NT2/D1 (cell line): ENCODE measurements at regions not wholly inside any gene's neighbourhood (a gene's known extent, or its start where the extent isn't known, plus 50 kb on each side); places are given as distances from the start of the nearest gene placed in this dataset.

ENCODE experiments used
- YY1 ChIP-seq: IDR thresholded peaks from 2 replicates; pipeline ENCODE4 v1.6.1; 2011; ENCODE audit not compliant: insufficient read length, insufficient read depth
- ZNF274 ChIP-seq: IDR thresholded peaks from 2 replicates; pipeline ENCODE4 v1.6.1; 2011; ENCODE audit warnings: mild to moderate bottlenecking, low read depth, low read length

DNA sequence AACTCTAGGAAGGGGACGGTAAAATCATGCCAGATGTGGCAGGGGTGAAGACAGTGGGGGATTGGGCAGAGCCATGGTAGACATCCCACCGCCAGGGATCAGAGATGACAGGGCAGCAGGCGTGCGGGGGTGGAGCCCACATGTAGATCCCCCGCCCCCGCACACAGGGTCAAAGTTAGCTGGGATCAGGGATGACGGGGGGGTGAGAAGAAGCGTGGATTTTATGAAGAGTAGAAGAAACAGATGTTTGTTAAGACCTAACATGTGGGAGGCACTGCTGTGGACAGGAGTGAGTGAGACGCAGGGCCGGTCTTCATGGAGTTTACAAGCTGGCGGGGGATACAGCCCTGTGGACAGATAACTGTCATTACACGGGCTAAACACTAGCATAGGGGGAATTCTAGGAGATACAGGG is 154.0 kb upstream of the KLF14 start:
- TF ChIP-seq ZNF274 = no peak
- TF ChIP-seq YY1 = no peak
